SHP77 treated with DMSO at 0.1 percent for 48 hours (cell line): ENCODE measurements at regions not wholly inside any gene's neighbourhood (a gene's known extent, or its start where the extent isn't known, plus 50 kb on each side); places are given as distances from the start of the nearest gene placed in this dataset.

Source experiments
- DNase-seq: peaks from one replicate; lab custom pipeline; 2025; lab: John Stamatoyannopoulos, UW

GRCh38 chr17:79539944-79540705 is 70.7 kb downstream of the RBFOX3 start:
- no peak for DNase-seq

GRCh38 chr17:79538291-79538690 is 72.6 kb downstream of the RBFOX3 start:
- no peak for DNase-seq

DNA sequence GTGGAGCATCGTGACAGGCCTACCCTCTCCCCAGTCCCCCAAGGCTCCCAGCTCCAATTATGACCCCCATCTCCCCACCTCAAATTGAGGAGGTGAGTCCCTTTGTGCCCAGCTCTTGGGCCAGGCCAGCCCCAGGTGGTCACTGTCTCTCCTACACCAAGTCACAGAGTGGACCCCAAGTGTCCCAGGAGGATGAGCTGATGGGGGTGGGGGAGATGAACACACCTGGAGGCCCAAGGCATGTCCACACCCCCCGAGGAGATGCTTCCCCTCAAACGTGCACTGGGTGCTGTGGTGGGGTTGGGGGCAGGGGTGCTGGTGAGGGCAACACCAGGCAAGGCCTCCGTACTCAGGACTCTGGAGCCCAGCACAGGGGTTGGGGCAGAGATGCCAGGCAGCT is 73.2 kb downstream of the RBFOX3 start:
- DNase-seq: no peak

- no peak for DNase-seq
Measured at GRCh38 chr17:79537061-79537460, 73.8 kb downstream of the RBFOX3 start.

DNA sequence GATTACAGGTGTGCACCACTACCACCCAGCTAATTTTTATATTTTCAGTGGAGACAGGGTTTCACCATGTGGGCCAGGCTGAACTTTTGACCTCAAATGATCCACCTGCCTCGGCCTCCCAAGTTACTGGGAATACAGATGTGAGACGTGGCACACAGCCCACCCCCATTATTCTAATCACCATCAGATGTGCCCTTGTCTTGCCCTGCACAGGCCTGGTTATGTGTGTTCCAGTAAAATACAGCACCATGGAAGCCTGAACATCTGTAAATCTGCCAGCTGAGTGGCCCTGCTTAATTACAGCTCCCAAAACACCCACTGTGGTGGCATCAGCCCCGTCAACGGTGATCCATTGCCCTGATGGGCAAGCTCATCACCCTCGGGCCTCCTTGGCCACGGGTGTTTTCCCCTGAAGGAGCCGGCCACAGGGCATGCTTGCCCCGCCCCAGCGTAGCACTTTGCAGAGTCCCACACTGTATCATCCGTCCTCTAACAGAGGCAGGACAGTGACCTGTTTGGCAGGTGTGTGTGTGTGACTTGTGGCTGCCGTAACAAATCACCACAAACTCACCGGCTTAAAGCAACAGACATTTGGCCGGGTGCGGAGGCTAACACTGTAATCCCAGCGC is 74.5 kb downstream of the RBFOX3 start:
- no peak for DNase-seq

- DNase-seq: no peak
Measured at GRCh38 chr17:79535728-79536025, 75.2 kb downstream of the RBFOX3 start.

DNA sequence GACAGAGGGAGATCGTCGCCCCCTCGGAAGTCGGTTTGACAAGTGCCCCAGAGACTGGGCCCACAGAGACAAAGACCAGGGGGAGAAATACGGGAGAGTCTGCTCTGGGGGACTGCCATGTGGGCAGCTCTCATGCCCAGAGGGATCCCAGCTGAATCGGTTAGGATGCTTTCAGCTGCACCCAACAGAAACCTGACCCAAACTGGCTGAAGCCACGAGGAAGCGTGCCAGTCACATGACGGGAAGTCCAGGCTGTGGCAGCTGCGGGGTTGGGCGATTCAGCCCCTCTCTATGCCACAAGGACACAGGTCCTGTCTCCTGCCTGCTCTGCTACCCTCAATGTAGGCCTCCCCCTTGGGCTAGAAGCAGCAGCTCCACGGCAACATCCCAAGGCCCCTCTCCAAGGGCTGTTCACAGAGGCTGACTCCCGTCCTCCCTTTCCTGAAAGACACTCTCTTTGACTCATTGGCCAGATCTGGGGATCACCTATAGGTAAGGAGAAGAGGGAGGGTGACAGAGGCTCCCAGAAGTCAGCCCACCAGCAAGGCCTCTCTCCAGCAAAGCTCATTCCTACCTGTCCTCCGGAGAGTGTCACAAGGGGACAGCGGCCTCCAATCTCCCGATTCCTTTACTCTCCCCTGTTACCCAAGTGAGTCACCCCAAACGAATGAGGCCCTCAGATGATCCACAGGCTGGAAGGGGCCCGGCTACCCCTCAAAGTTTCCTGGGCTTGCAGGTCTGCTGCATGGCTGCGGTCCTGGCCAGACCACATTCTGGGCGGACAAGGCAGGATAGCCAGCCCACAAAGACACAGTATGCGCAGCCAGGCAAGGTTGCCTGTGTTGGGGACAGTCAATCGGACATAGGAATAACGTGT is 75.8 kb downstream of the RBFOX3 start:
- DNase-seq: no peak

GRCh38 chr17:79534111-79534510 is 76.7 kb downstream of the RBFOX3 start:
- DNase-seq: no peak

- no peak for DNase-seq
Measured at GRCh38 chr17:79533116-79533515, 77.7 kb downstream of the RBFOX3 start.

DNA sequence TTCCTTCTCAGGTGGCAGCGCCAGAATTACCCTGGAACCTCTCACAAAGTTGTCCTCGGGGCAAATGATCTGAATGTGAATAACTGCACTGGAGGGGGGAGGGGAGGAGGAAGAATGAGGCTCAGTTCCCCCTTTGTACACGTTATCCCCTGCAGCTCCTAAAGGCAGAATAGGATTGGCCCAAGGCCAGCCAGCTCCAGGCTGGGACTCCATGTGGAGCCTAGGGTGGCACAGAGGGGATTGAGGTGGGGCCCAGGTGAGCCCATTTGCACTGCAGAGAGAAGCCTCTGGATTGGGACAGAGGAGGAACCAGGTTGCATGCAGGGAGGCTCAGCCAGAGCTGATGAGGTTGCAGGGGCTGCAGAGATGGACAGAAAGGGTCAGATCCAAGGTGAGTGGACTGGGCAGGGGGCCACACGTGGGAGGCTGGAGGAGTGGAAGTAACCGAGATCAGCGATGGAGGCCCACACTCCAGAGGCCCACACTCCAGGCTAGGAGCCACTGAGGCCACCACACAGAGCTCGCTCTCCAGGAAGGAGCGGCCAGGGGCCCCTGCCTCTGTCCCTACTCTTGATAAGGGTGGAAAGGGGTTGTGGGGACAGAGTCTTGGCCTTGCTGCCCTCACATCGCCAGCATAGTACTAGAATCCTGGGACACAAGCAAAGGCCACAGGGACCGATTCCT is 78.6 kb downstream of the RBFOX3 start:
- DNase-seq: no peak

GRCh38 chr17:79531191-79532095 is 79.4 kb downstream of the RBFOX3 start:
- DNase-seq: no peak

DNA sequence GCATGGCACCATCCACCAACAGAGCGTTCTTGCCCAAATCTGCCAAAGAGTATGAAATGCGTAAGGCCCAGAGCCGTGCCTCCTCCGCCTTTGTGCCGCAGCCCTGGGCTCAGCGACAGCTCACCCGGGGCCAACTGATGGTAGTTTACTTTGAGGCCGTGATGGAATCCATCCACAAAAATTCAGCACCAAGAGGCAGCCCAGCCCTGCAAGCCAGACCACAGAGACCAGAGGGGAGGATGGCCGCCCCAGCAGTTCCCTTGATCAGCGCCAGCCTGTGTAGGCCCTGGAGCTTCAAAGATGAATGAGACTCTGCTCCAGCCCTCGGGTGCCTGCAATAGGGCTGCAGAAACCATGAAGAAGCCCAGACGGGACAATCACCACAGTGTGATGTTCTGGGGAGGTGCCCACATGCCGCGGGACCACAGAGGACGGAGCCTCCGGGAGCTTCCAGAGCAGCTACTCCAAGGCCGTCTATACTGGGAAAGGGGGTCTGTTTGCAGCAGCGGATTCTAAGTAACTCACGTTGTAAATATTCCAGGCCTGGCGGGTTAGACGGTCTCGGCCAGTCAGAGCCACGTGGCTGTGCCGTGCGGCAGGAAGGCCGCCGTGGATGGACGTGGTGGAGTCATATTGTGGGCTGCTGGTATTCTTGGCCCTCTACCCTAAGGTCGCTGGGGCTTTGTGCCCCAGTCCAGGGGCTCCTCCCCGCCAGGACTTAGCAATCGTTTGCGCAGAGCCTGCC is 80.3 kb downstream of the RBFOX3 start:
- no peak for DNase-seq

DNA sequence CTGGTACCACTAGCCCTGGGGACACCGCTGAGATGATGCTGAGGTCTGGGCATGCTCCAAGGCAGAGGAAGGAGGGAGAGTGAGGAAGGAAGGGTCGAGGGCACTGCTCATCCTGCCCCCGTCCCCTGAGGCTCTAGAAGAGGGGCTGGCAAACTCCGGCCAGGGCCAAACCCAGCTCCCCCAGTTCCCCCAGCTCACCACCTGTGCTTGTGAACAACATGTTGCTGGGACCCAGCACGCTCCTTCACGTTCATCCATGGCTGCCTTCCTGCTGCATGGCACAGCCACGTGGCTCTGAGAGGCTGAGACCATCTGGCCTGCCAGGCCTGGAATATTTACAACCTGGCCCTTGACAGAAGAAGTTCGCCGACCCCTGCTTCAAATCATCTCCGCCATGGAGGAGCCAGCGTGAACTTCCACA is 81.2 kb downstream of the RBFOX3 start:
- DNase-seq: no peak

GRCh38 chr17:79528592-79529125 is 82.2 kb downstream of the RBFOX3 start:
- DNase-seq: no peak

- DNase-seq: no peak
Measured at GRCh38 chr17:79527306-79527705, 83.5 kb downstream of the RBFOX3 start.

DNA sequence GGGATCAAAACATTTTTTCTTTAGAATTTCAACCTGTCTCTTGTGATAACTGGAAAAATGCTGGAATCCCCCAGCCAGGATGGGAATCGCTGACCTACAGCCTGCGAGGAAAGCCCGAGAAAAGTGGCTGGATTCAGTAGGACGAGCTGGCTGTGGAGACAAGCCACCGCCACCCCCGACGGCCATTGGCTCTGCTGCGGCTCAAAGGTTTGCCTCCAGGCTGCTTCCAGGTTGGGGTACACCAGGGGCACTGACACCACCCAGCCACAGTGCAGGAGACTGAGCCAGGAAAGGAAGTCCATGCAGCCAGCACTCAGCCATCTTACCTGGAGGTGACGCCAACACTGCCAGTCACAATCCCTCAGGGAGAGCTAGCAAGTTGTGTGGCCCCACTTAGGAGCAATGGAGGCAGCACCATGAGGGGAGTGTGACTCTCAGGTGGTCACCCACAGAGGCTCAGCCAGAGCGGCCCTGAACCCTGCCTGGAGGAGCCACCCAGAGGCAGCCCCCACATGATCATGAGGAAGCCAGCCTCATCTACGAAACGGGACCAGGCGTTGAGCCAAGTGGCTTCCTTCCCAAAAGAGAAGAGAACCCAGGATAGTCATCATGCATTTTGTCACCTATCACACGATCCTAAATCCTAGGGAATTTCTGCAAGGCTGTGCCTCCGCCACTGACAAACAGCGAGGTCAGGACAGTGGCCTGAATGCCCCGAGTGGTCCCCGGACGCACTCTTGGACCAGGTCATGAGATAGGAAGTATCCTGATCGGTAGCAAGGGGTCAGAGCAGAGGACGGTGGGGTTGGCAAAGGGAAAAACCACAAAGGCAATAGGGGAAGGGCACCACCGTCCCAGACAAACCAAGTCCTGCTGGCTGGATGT is 84.8 kb downstream of the RBFOX3 start:
- DNase-seq: no peak

DNA sequence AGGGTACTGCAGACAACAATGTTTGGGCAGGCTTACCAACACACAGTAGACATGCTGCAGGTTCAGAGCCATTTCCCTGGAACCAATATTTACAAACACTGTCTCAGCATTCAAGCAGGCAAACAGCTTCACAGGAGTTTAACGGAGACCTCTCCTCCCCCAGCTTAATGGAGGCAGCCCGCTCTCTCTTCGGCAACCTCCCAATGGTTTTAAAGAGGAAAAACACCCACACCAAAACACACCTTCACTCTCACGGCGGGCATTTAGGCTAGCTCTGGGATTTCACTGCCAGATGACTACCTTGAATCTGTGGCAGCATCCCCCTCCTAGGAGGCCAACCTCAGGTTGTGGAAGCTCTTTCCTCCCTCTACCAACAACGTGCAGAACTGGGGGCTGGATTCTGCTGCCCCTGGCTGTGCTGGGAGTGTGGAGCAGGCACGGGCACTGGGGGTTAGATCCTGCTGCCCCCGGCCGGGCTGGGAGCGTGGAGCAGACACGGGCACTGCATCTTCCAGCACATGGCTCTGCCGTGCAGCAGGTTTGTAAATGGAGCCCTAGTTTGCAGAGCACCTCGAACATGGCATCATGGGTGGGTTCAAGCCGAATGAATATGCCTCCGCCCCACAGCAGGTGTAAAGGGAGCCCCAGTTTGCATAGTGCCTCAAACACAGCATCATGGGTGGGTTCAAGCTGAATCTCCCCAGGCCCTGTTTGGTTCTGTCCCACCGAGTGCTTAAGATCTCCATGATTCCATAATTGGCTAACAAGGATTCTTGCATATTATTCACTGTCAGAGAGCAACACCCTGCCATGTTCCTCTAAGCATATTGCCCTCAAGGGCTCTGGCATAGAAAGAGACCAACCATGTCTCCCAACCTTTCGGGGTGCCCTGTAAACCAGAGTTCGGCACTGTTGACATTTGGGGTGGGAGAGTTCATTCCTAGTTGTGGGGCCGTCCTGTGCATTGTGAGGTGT is 86.4 kb downstream of the RBFOX3 start:
- no peak for DNase-seq

- DNase-seq: no peak
Measured at GRCh38 chr17:79522414-79522813, 88.4 kb downstream of the RBFOX3 start.
